ENCODE measurements at regions not wholly inside any gene's neighbourhood (a gene's known extent, or its start where the extent isn't known, plus 50 kb on each side); places are given as distances from the start of the nearest gene placed in this dataset.

GRCh38 chr6:165950316-165950715 is 217.3 kb downstream of the TBXT start (continued):
- TF ChIP-seq ZNF462 (CRISPR knock-in tag; IDR thresholded peaks at IDR 0.05), result no peak
- TF ChIP-seq ZNF114 (CRISPR knock-in tag; IDR thresholded peaks at IDR 0.05), result no peak
- no peak for TF ChIP-seq CREB1 (CRISPR knock-in tag; IDR thresholded peaks at IDR 0.05; ENCODE audit: low read depth)
- no peak for TF ChIP-seq POLR2AphosphoS5 (IDR thresholded peaks at IDR 0.05; ENCODE audit: low read depth)

- Mint-ChIP-seq H3K36me3 (ENCODE audit: low read depth) (no peaks in the 10 kb centered on the region), H3K4me1 (no peaks in the 10 kb centered on the region), H3K27ac (no peak overlapping the region), H3K9me3 (peaks cover under 1% of the 10 kb centered on the region; the same call in 1 of the 3 replicates), H3K4me3 (no peak overlapping the region), H3K27me3 (ENCODE audit: insufficient read depth, low read depth, poor library complexity) (no peaks in the 10 kb centered on the region)
- H3F3A ChIP-seq (replicated peaks; ENCODE audit: low read depth), result no peaks in the 10 kb centered on the region
- H3K4me1 ChIP-seq (ENCODE audit: insufficient read depth), result no peaks in the 10 kb centered on the region
- no peak overlapping the region for H3K4me3 ChIP-seq
- no peaks in the 10 kb centered on the region for H3K36me3 ChIP-seq (ENCODE audit: insufficient read depth)
- H2AFZ ChIP-seq, result no peak overlapping the region
- ATAC-seq (no peak), DNase-seq (ENCODE audit: low spot score) (no peak)
- H3K9me2 ChIP-seq (ENCODE audit: insufficient read depth), result peaks cover 2% of the 10 kb centered on the region; the same call in 1 of the 2 replicates
- H3K79me2 ChIP-seq (replicated peaks; ENCODE audit: insufficient read depth), result no peaks in the 10 kb centered on the region
- no peaks in the 10 kb centered on the region for H3K27me3 ChIP-seq (ENCODE audit: insufficient read depth)
- TF ChIP-seq NANOG (IDR thresholded peaks at IDR 0.05; ENCODE audit: borderline replicate concordance) (no peak), ZNF462 (CRISPR knock-in tag; IDR thresholded peaks at IDR 0.05) (no peak)
- no peak overlapping the region for H3K4me2 ChIP-seq
- no peaks in the 10 kb centered on the region for H4K20me1 ChIP-seq (replicated peaks; ENCODE audit: insufficient read depth)
- no peak overlapping the region for H3K27ac ChIP-seq (ENCODE audit: low read depth)
Measured at GRCh38 chr6:165949324-165949723, 218.3 kb downstream of the TBXT start.

Data from GM23338 (cell line).